IMR-90 (cell line): ENCODE measurements at regions not wholly inside any gene's neighbourhood (a gene's known extent, or its start where the extent isn't known, plus 50 kb on each side); places are given as distances from the start of the nearest gene placed in this dataset.

Source experiments
- ATAC-seq: fragments of 200-7000 bp; cut with Tn5 transposase; 2 replicates; pipeline ENCODE4 v1.9.1; 2020; ENCODE audit warnings: low read depth, mild to moderate bottlenecking, moderate library complexity
- BruUV-seq: library from RNA; stranded (reverse); fragments of 400-500 nt; replicated peaks from 2 replicates; lab custom pipeline; 2021; lab: Mats Ljungman, UMichigan
- CTCF ChIA-PET: fragments of 300-600 bp; formaldehyde crosslinking; extraction: SDS; loops from one replicate; lab custom pipeline; 2021; ENCODE audit warnings: antibody characterized with exemption; lab: Yijun Ruan, JAX
- POLR2A ChIA-PET: fragments of 300-600 bp; sonication (Branson Sonifier 250); formaldehyde crosslinking; loops from one replicate; lab custom pipeline; 2022; ENCODE audit warnings: antibody characterized with exemption; ENCODE audit not compliant: unreplicated experiment; lab: Charles Lee
- DNase-seq: peaks from one replicate; pipeline ENCODE4 v3.0.0; 2013
- H2AFZ ChIP-seq: replicated peaks from 2 replicates; pipeline ENCODE3; 2013; ENCODE audit warnings: low read length, mild to moderate bottlenecking; ENCODE audit not compliant: poor library complexity
- H2AK5ac ChIP-seq: 2 replicates; pipeline ENCODE4 v1.6.1; 2013; ENCODE audit warnings: low read depth, low read length, inconsistent platforms
- H2AK9ac ChIP-seq: replicated peaks from 2 replicates; pipeline ENCODE3; 2013; ENCODE audit warnings: mild to moderate bottlenecking, low read depth, low read length, moderate library complexity; ENCODE audit not compliant: poor library complexity
- H2BK120ac ChIP-seq: 2 replicates; pipeline ENCODE4 v1.6.1; 2013; ENCODE audit warnings: low read depth, low read length, inconsistent platforms
- H2BK15ac ChIP-seq: 3 replicates; pipeline ENCODE4 v1.6.1; 2013; ENCODE audit warnings: low read depth, low read length, inconsistent platforms
- H2BK20ac ChIP-seq: 2 replicates; pipeline ENCODE4 v1.6.1; 2013; ENCODE audit warnings: low read depth, mild to moderate bottlenecking, inconsistent platforms, low read length, moderate library complexity
- H2BK5ac ChIP-seq: 2 replicates; pipeline ENCODE4 v1.6.1; 2013; ENCODE audit warnings: mild to moderate bottlenecking, low read depth, low read length, inconsistent platforms; ENCODE audit not compliant: poor library complexity, severe bottlenecking
- H3K14ac ChIP-seq: replicated peaks from 2 replicates; pipeline ENCODE4 v1.6.1; 2013; ENCODE audit warnings: low read depth, low read length, inconsistent platforms
- H3K18ac ChIP-seq: 2 replicates; pipeline ENCODE4 v1.6.1; 2013; ENCODE audit warnings: low read depth, low read length, control low read depth
- H3K23ac ChIP-seq: 2 replicates; pipeline ENCODE4 v1.6.1; 2013; ENCODE audit warnings: low read depth, low read length, inconsistent platforms
- H3K27ac ChIP-seq: 2 replicates; pipeline ENCODE4 v1.5.1; 2013; ENCODE audit warnings: mild to moderate bottlenecking, control low read depth, low read length; ENCODE audit not compliant: insufficient read depth
- H3K27me3 ChIP-seq: 2 replicates; pipeline ENCODE4 v1.6.1; 2013; ENCODE audit warnings: low read length; ENCODE audit not compliant: control insufficient read depth, insufficient read depth
- H3K36me3 ChIP-seq: 2 replicates; pipeline ENCODE4 v1.6.1; 2013; ENCODE audit warnings: low read length, mixed read lengths; ENCODE audit not compliant: control insufficient read depth, insufficient read depth
- H3K4ac ChIP-seq: 2 replicates; pipeline ENCODE4 v1.6.1; 2013; ENCODE audit warnings: low read depth, low read length, inconsistent platforms
- H3K4me1 ChIP-seq: 2 replicates; pipeline ENCODE4 v1.6.1; 2013; ENCODE audit warnings: low read length, mixed read lengths; ENCODE audit not compliant: control insufficient read depth, insufficient read depth
- H3K4me2 ChIP-seq: 2 replicates; pipeline ENCODE4 v1.6.1; 2013; ENCODE audit warnings: low read depth, mild to moderate bottlenecking, control low read depth, low read length, moderate library complexity
- H3K4me3 ChIP-seq: 2 replicates; pipeline ENCODE4 v1.5.1; 2013; ENCODE audit warnings: low read depth, mild to moderate bottlenecking, control low read depth, low read length, moderate library complexity; ENCODE audit not compliant: insufficient read depth
- H3K56ac ChIP-seq: 2 replicates; pipeline ENCODE4 v1.6.1; 2013; ENCODE audit warnings: low read length, inconsistent platforms; ENCODE audit not compliant: insufficient read depth; ENCODE audit errors: extremely low read depth
- H3K79me1 ChIP-seq, 2 experiments: 2 replicates each; pipeline ENCODE4 v1.6.1; 2013; ENCODE audit warnings: low read length in 2 of 2, inconsistent platforms in 1 of 2, low read depth in 1 of 2
- H3K9ac ChIP-seq: 2 replicates; pipeline ENCODE4 v1.6.1; 2013; ENCODE audit warnings: low read depth, low read length, control low read depth
- H3K9me1 ChIP-seq: 2 replicates; pipeline ENCODE4 v1.6.1; 2013; ENCODE audit warnings: low read length, inconsistent platforms; ENCODE audit not compliant: insufficient read depth
- H3K9me3 ChIP-seq: 2 replicates; pipeline ENCODE4 v1.6.1; 2013; ENCODE audit warnings: low read length; ENCODE audit not compliant: control insufficient read depth, insufficient read depth
- H4K20me1 ChIP-seq: 2 replicates; pipeline ENCODE4 v1.6.1; 2013; ENCODE audit warnings: low read length, inconsistent platforms; ENCODE audit not compliant: insufficient read depth
- H4K5ac ChIP-seq: 2 replicates; pipeline ENCODE4 v1.6.1; 2013; ENCODE audit warnings: mild to moderate bottlenecking, low read depth, low read length, control low read depth
- H4K8ac ChIP-seq, 2 experiments: 2 replicates each; pipeline ENCODE4 v1.6.1; 2013; ENCODE audit warnings: low read depth in 2 of 2, low read length in 2 of 2, control low read depth in 1 of 2, inconsistent platforms in 1 of 2
- H4K91ac ChIP-seq: 2 replicates; pipeline ENCODE4 v1.6.1; 2013; ENCODE audit warnings: low read depth, low read length, inconsistent platforms; ENCODE audit not compliant: insufficient read depth
- BHLHE40 ChIP-seq: fragments of 150-350 bp; IDR thresholded peaks from 2 replicates; pipeline ENCODE4 v1.6.1; 2016; ENCODE audit warnings: mild to moderate bottlenecking, low read depth, low read length
- FOS ChIP-seq: fragments of 150-350 bp; IDR thresholded peaks from 2 replicates; pipeline ENCODE4 v1.6.1; 2016; ENCODE audit warnings: low read depth, low read length
- RFX5 ChIP-seq: IDR thresholded peaks from 2 replicates; pipeline ENCODE4 v1.8.0; 2012; ENCODE audit warnings: low read depth, mild to moderate bottlenecking, low read length, moderate library complexity
- USF2 ChIP-seq: fragments of 150-350 bp; IDR thresholded peaks from 2 replicates; pipeline ENCODE4 v1.6.1; 2017; ENCODE audit warnings: mild to moderate bottlenecking, antibody characterized with exemption, low read length, low read depth
- WGBS, 2 experiments: methylation state at CpG; one replicate each; pipeline versions ENCODE4 v1.1.5 to v1.1.7; 2013; ENCODE audit warnings: missing lambda C conversion rate in 2 of 2; ENCODE audit not compliant: insufficient read length in 1 of 2; ENCODE audit errors: extremely low coverage in 2 of 2; 5-methylcytosine and 5-hydroxymethylcytosine counted together
- dilution Hi-C: fragments of 300-500 bp; cut with HindIII; formaldehyde crosslinking; loops from one replicate; pipeline ENCODE4 v1.14.3; 2018; ENCODE audit warnings: low sequenced_read_pairs; ENCODE audit not compliant: unreplicated experiment
- in situ Hi-C: fragments of 300-500 bp; cut with MboI; formaldehyde crosslinking; loops from 3 replicates; pipeline ENCODE4 v1.14.3; 2019; ENCODE audit warnings: low sequenced_read_pairs, inconsistent platforms, mixed read lengths
- intact Hi-C: fragments of 100-400 bp; cut with micrococcal nuclease; formaldehyde crosslinking; loops from 2 replicates; pipeline ENCODE4 v1.10.0; 2022

- dilution Hi-C loops, result no loop called here
- Histone ChIP-seq H4K20me1 (no peaks in the 10 kb centered on the region), H3K79me1 (no peaks in the 10 kb centered on the region), H2AFZ (no peak overlapping the region), H4K8ac (no peak overlapping the region), H3K14ac (no peak overlapping the region), H2BK120ac (no peak overlapping the region), H3K27me3 (no peaks in the 10 kb centered on the region), H2BK5ac (no peak overlapping the region), H3K23ac (no peak overlapping the region), H3K27ac (no peak overlapping the region), H2BK20ac (no peak overlapping the region), H4K91ac (no peak overlapping the region), H3K4ac (no peak overlapping the region), H3K56ac (no peak overlapping the region), H3K9me1 (no peaks in the 10 kb centered on the region), H2AK9ac (no peak overlapping the region), H3K36me3 (no peaks in the 10 kb centered on the region), H3K9me3 (peaks cover 6% of the 10 kb centered on the region; the same call in 1 of the 2 replicates), H3K4me2 (no peak overlapping the region), H3K9ac (no peak overlapping the region), H2BK15ac (no peak overlapping the region), H4K5ac (no peak overlapping the region), H2AK5ac (no peak overlapping the region), H3K18ac (no peak overlapping the region), H3K4me1 (no peaks in the 10 kb centered on the region), H3K4me3 (no peak overlapping the region)
- TF ChIP-seq BHLHE40 (no peak), FOS (no peak), USF2 (no peak), RFX5 (no peak)
- ATAC-seq (no peak), DNase-seq (no peak)
- BruUV-seq, result no TSS peak
- ChIA-PET POLR2A (no interaction called here), CTCF (no interaction called here)
- 90% methylated on average over 2 of the region's 5 CpGs; no CpG with 5 or more reads in 1 of the 2 experiments for WGBS, 2 experiments
- in situ Hi-C loops, result no loop called here
- intact Hi-C loops, result no loop called here
These were observed 516.0 kb downstream of the PCDH7 start for GRCh38 chr4:31236020-31236638.
